Tibial nerve (tissue), 4 donors: ENCODE measurements at regions not wholly inside any gene's neighbourhood (a gene's known extent, or its start where the extent isn't known, plus 50 kb on each side); places are given as distances from the start of the nearest gene placed in this dataset.

Source experiments
- DNase-seq, 2 donors: peaks; one replicate each; pipeline ENCODE4 v3.0.0-alpha.2; 2019; ENCODE audit warnings: low spot score in 2 of 2
- H3K27ac ChIP-seq, 4 donors: fragments of 200-600 bp; sonication (generic) in 3 of 4; one replicate each; pipeline ENCODE4 v1.5.1; 2017 to 2019; ENCODE audit warnings: mild to moderate bottlenecking in 1 of 4
- H3K27me3 ChIP-seq, 2 donors: fragments of 200-600 bp; sonication (generic) in 1 of 2; one replicate each; pipeline versions ENCODE4 v1.5.1 to v1.6.0; 2017 to 2019
- H3K36me3 ChIP-seq, 3 donors: fragments of 200-600 bp; sonication (generic); one replicate each; pipeline ENCODE4 v1.5.1; 2018 to 2019
- H3K4me1 ChIP-seq, 4 donors: fragments of 200-600 bp; sonication (generic) in 3 of 4; one replicate each; pipeline ENCODE4 v1.5.1; 2017 to 2019
- H3K4me3 ChIP-seq, 4 donors: fragments of 200-600 bp; sonication (generic) in 3 of 4; one replicate each; pipeline ENCODE4 v1.5.1; 2017 to 2019; ENCODE audit warnings: mild to moderate bottlenecking in 1 of 4, moderate library complexity in 1 of 4
- H3K9me3 ChIP-seq, 4 donors: fragments of 200-600 bp; sonication (generic) in 3 of 4; one replicate each; pipeline ENCODE4 v1.5.1; 2017 to 2019
- CTCF ChIP-seq, 5 experiments: fragments of 200-600 bp in 3 of 5; fragments of 450-650 bp in 2 of 5; sonication (generic) in 3 of 5; IDR thresholded peaks; one replicate each; pipeline ENCODE4 v1.5.1; 2016 to 2019; ENCODE audit warnings: antibody characterized with exemption in 5 of 5, mild to moderate bottlenecking in 3 of 5, moderate library complexity in 2 of 5
- EP300 ChIP-seq, 2 donors: sonication (generic); formaldehyde crosslinking; IDR thresholded peaks; one replicate each; pipeline ENCODE4 v1.6.1; 2017; ENCODE audit warnings: antibody characterized with exemption in 2 of 2, mild to moderate bottlenecking in 1 of 2
- POLR2A ChIP-seq, 2 donors: fragments of 450-650 bp; IDR thresholded peaks; one replicate each; pipeline ENCODE4 v1.6.1; 2017; ENCODE audit warnings: antibody characterized with exemption in 2 of 2, mild to moderate bottlenecking in 2 of 2, moderate library complexity in 2 of 2
- WGBS, 2 donors: methylation state at CpG; one replicate each; pipeline ENCODE4 v1.1.5; 2018; 5-methylcytosine and 5-hydroxymethylcytosine counted together

- WGBS, 2 donors, result 95% methylated on average over 17 of the region's 17 CpGs
- no peaks in the 10 kb centered on the region for H3K36me3 ChIP-seq
- no peaks in the 10 kb centered on the region for H3K4me1 ChIP-seq
- TF ChIP-seq CTCF (IDR thresholded peaks at IDR 0.05), result no peak
- no peak for TF ChIP-seq EP300 (IDR thresholded peaks at IDR 0.05)
- TF ChIP-seq POLR2A (IDR thresholded peaks at IDR 0.05), result no peak
- no peak for DNase-seq
- no peak overlapping the region for H3K4me3 ChIP-seq
- H3K27me3 ChIP-seq, result no peaks in the 10 kb centered on the region
- H3K9me3 ChIP-seq, result no peaks in the 10 kb centered on the region
- no peak overlapping the region for H3K27ac ChIP-seq
Measured at GRCh38 chr21:18759751-18760161, 356.2 kb upstream of the TMPRSS15 start.

DNA sequence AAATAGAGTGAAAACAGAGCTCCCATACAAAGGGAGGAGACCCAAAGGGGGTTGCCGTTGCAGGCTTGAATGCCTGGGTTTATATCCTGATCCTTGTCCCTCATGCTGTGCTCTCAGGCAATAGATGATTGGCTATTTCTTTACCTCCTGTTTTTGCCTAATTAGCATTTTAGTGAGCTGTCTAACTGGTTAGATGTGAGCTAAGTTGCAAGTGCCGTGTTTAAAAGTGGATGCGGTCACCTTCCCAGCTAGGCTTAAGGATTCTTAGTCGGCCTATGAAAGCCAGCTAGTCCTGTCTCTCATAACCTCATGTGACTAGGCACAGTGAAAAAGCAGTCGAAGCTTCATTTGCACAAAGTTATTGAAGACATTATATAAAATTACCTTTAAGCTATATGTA is 356.7 kb upstream of the TMPRSS15 start:
- 79 to 81% methylated on average over 5 of the region's 5 CpGs for WGBS, 2 donors
- Histone ChIP-seq H3K27ac (no peak overlapping the region), H3K4me1 (no peaks in the 10 kb centered on the region), H3K4me3 (no peak overlapping the region), H3K9me3 (no peaks in the 10 kb centered on the region), H3K27me3 (no peaks in the 10 kb centered on the region), H3K36me3 (no peaks in the 10 kb centered on the region)
- DNase-seq, result no peak
- TF ChIP-seq CTCF (IDR thresholded peaks at IDR 0.05) (no peak), EP300 (IDR thresholded peaks at IDR 0.05) (no peak), POLR2A (IDR thresholded peaks at IDR 0.05) (no peak)

- 94 to 95% methylated on average over 15 of the region's 15 CpGs for WGBS, 2 donors
- Histone ChIP-seq H3K36me3 (no peaks in the 10 kb centered on the region), H3K4me3 (no peak overlapping the region), H3K9me3 (no peaks in the 10 kb centered on the region), H3K4me1 (no peaks in the 10 kb centered on the region), H3K27ac (no peak overlapping the region), H3K27me3 (no peaks in the 10 kb centered on the region)
- no peak for DNase-seq
- TF ChIP-seq POLR2A (IDR thresholded peaks at IDR 0.05) (no peak), EP300 (IDR thresholded peaks at IDR 0.05) (no peak), CTCF (IDR thresholded peaks at IDR 0.05) (no peak)
Measured at GRCh38 chr21:18764720-18765119, 361.1 kb upstream of the TMPRSS15 start.

DNA sequence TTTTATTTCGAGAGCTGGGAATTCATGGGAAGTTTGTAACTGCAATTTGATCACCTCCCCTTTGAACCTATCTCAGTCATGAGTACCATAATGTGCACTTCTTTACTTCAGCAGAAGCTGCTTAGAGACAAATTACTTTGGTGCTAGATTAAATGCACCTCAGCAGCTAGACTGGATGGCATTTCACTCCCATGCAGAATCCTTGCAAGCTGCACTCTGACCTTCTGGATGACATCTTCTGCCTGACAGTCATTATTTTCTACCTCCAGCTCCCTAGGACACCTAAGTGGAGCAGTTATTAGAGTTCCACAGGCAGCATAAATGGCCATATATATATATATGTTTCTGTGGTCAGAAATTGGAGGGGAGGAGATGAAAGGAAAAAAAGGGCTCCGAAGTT is 366.0 kb upstream of the TMPRSS15 start:
- Histone ChIP-seq H3K4me1 (no peaks in the 10 kb centered on the region), H3K9me3 (no peaks in the 10 kb centered on the region), H3K4me3 (no peak overlapping the region), H3K27ac (no peak overlapping the region), H3K27me3 (no peaks in the 10 kb centered on the region), H3K36me3 (no peaks in the 10 kb centered on the region)
- DNase-seq, result no peak
- TF ChIP-seq POLR2A (IDR thresholded peaks at IDR 0.05), result no peak
- no peak for TF ChIP-seq CTCF (IDR thresholded peaks at IDR 0.05)
- TF ChIP-seq EP300 (IDR thresholded peaks at IDR 0.05), result no peak
- 87 to 89% methylated on average over 2 of the region's 2 CpGs for whole genome bisulfite sequencing, 2 donors

- Histone ChIP-seq H3K27ac (no peak overlapping the region), H3K9me3 (no peaks in the 10 kb centered on the region), H3K4me3 (no peak overlapping the region), H3K27me3 (no peaks in the 10 kb centered on the region), H3K36me3 (no peaks in the 10 kb centered on the region), H3K4me1 (no peaks in the 10 kb centered on the region)
- no peak for DNase-seq
- TF ChIP-seq CTCF (IDR thresholded peaks at IDR 0.05) (no peak), EP300 (IDR thresholded peaks at IDR 0.05) (no peak), POLR2A (IDR thresholded peaks at IDR 0.05) (no peak)
- WGBS, 2 donors, result 90% methylated on average over 4 of the region's 4 CpGs
Measured at GRCh38 chr21:18771845-18772380, 368.3 kb upstream of the TMPRSS15 start.
